GM19397 (cell line): ENCODE measurements at regions not wholly inside any gene's neighbourhood (a gene's known extent, or its start where the extent isn't known, plus 50 kb on each side); places are given as distances from the start of the nearest gene placed in this dataset.
"Not testable (repeated sequence)": the region's sequence is repeated elsewhere in the genome, so short reads cannot be mapped to it uniquely, and the experiment has no call there.

Experiments used
- ATAC-seq: cut with Tn5 transposase; IDR thresholded peaks from one replicate; pipeline ENCODE4 v1.9.1; 2021; ENCODE audit warnings: mild to moderate bottlenecking, moderate library complexity; ENCODE audit not compliant: unreplicated experiment

- ATAC-seq, result no peak
Measured at GRCh38 chr6:155828989-155829388, 373.4 kb upstream of the NOX3 start.

GRCh38 chr6:155818698-155819097 lies 363.1 kb upstream of the NOX3 start:
- no peak for ATAC-seq

- no peak for ATAC-seq
Measured at GRCh38 chr6:155813548-155813947, 357.9 kb upstream of the NOX3 start.

- no peak for ATAC-seq
Measured at GRCh38 chr6:155807243-155807642, 351.6 kb upstream of the NOX3 start.

GRCh38 chr6:155801046-155801445 lies 345.4 kb upstream of the NOX3 start:
- ATAC-seq, result no peak

GRCh38 chr6:155798876-155799275 lies 343.2 kb upstream of the NOX3 start:
- not testable (repeated sequence) for ATAC-seq

GRCh38 chr6:155795173-155795796 lies 339.6 kb upstream of the NOX3 start:
- ATAC-seq, result no peak

GRCh38 chr6:155791891-155792290 lies 336.3 kb upstream of the NOX3 start:
- ATAC-seq, result no peak

- no peak for ATAC-seq
Measured at GRCh38 chr6:155791186-155791585, 335.5 kb upstream of the NOX3 start.

- ATAC-seq, result no peak
Measured at GRCh38 chr6:155787168-155787567, 331.5 kb upstream of the NOX3 start.

GRCh38 chr6:155786528-155786927 lies 330.9 kb upstream of the NOX3 start:
- no peak for ATAC-seq

GRCh38 chr6:155782739-155783459 lies 327.3 kb upstream of the NOX3 start:
- no peak for ATAC-seq

- ATAC-seq, result no peak
Measured at GRCh38 chr6:155782320-155782731, 326.7 kb upstream of the NOX3 start.

GRCh38 chr6:155779456-155779855 lies 323.8 kb upstream of the NOX3 start:
- ATAC-seq, result no peak

- no peak for ATAC-seq
Measured at GRCh38 chr6:155778336-155778735, 322.7 kb upstream of the NOX3 start.

- ATAC-seq, result no peak
Measured at GRCh38 chr6:155771822-155772221, 316.2 kb upstream of the NOX3 start.

- no peak for ATAC-seq
Measured at GRCh38 chr6:155770856-155771255, 315.2 kb upstream of the NOX3 start.

- no peak for ATAC-seq
Measured at GRCh38 chr6:155770313-155770712, 314.7 kb upstream of the NOX3 start.

- no peak for ATAC-seq
Measured at GRCh38 chr6:155765275-155766194, 309.9 kb upstream of the NOX3 start.

- ATAC-seq, result no peak
Measured at GRCh38 chr6:155762649-155763048, 307.0 kb upstream of the NOX3 start.

GRCh38 chr6:155755452-155755851 lies 299.8 kb upstream of the NOX3 start:
- no peak for ATAC-seq

- ATAC-seq, result not testable (repeated sequence)
Measured at GRCh38 chr6:155748778-155749177, 293.1 kb upstream of the NOX3 start.
